SK-N-SH treated with all-trans-retinoic acid at 6 μM for 48 hours (cell line): ENCODE measurements at regions not wholly inside any gene's neighbourhood (a gene's known extent, or its start where the extent isn't known, plus 50 kb on each side); places are given as distances from the start of the nearest gene placed in this dataset.

ENCODE experiments used
- ARNTL ChIP-seq: fragments of 450-650 bp; formaldehyde crosslinking; IDR thresholded peaks from 2 replicates; pipeline ENCODE4 v1.5.0; 2020; ENCODE audit warnings: low read depth, mild to moderate bottlenecking, moderate library complexity, borderline replicate concordance
- GLIS3 ChIP-seq: fragments of 250-450 bp; sonication (Bioruptor Pico); IDR thresholded peaks from 2 replicates; pipeline ENCODE4 v1.5.0; 2020; ENCODE audit warnings: mild to moderate bottlenecking, moderate library complexity
- ISL1 ChIP-seq: fragments of 250-450 bp; sonication (Bioruptor Pico); IDR thresholded peaks from 2 replicates; pipeline ENCODE4 v2.1.2; 2022; ENCODE audit warnings: mild to moderate bottlenecking, moderate library complexity
- SNAI2 ChIP-seq: fragments of 250-450 bp; sonication (Bioruptor Pico); IDR thresholded peaks from 2 replicates; pipeline ENCODE4 v1.5.0; 2020; ENCODE audit warnings: mild to moderate bottlenecking, moderate library complexity
- ZC3H10 ChIP-seq: fragments of 250-450 bp; sonication (Bioruptor Pico); IDR thresholded peaks from 2 replicates; pipeline ENCODE4 v1.5.1; 2021; ENCODE audit warnings: mild to moderate bottlenecking, moderate library complexity
- ZNF565 ChIP-seq: fragments of 450-650 bp; formaldehyde crosslinking; conservative IDR thresholded peaks from 2 replicates; pipeline ENCODE4 v1.5.0; 2020; ENCODE audit warnings: low read depth, mild to moderate bottlenecking, moderate library complexity
- TF ChIP-seq, protein P1 (sequence below): fragments of 250-450 bp; sonication (Bioruptor Pico); IDR thresholded peaks from 2 replicates; pipeline ENCODE4 v1.8.0; 2020; ENCODE audit warnings: mild to moderate bottlenecking, moderate library complexity, borderline replicate concordance
- TF ChIP-seq, protein P2 (sequence below): fragments of 250-450 bp; sonication (Bioruptor Pico); IDR thresholded peaks from 2 replicates; pipeline ENCODE4 v1.5.1; 2020; ENCODE audit warnings: low read depth, mild to moderate bottlenecking, moderate library complexity
- TF ChIP-seq, protein P3 (sequence below): fragments of 250-450 bp; sonication (Bioruptor Pico); IDR thresholded peaks from 2 replicates; pipeline ENCODE4 v1.8.0; 2021; ENCODE audit warnings: low read depth, mild to moderate bottlenecking, moderate library complexity, borderline replicate concordance

DNA sequence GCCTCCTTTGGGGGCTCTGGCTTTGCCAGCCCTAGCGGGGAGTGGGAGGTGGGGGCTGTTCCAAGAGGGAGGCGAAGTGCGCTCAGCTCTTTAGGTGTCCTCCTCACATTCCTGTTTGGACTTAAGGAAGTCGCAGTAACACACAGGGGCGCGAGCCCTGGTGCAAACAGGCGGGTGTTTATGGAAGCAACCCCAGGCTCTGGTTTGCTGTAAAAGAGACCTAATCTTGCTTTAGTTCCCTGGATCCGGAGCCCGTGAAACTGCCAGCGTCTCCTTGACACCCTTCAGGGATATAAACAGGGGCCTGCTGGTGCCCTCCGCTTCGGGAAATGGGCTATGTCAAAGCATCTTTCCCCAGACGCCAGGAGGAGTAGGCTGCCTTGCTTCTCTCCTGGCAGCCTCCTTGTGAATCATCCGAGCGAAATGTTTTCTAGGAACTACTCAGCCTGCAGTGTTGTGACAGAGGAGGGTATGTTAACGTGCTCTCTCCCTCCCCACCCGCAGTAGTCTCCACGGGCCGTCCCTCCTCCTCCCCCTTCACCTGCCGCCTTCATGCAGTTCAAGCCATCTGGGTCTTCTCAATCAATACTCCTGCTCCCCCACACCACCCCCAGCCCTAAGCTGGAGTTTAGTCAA, 168.0 kb upstream of the LRFN2 start:
- TF ChIP-seq, protein P1, sequence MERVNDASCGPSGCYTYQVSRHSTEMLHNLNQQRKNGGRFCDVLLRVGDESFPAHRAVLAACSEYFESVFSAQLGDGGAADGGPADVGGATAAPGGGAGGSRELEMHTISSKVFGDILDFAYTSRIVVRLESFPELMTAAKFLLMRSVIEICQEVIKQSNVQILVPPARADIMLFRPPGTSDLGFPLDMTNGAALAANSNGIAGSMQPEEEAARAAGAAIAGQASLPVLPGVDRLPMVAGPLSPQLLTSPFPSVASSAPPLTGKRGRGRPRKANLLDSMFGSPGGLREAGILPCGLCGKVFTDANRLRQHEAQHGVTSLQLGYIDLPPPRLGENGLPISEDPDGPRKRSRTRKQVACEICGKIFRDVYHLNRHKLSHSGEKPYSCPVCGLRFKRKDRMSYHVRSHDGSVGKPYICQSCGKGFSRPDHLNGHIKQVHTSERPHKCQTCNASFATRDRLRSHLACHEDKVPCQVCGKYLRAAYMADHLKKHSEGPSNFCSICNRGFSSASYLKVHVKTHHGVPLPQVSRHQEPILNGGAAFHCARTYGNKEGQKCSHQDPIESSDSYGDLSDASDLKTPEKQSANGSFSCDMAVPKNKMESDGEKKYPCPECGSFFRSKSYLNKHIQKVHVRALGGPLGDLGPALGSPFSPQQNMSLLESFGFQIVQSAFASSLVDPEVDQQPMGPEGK (CRISPR knock-in tag): no peak
- TF ChIP-seq ZC3H10 (CRISPR knock-in tag) (no peak), GLIS3 (CRISPR knock-in tag) (no peak), ARNTL (CRISPR knock-in tag) (no peak), ZNF565 (no peak), ISL1 (no peak), SNAI2 (no peak)
- TF ChIP-seq, protein P2, sequence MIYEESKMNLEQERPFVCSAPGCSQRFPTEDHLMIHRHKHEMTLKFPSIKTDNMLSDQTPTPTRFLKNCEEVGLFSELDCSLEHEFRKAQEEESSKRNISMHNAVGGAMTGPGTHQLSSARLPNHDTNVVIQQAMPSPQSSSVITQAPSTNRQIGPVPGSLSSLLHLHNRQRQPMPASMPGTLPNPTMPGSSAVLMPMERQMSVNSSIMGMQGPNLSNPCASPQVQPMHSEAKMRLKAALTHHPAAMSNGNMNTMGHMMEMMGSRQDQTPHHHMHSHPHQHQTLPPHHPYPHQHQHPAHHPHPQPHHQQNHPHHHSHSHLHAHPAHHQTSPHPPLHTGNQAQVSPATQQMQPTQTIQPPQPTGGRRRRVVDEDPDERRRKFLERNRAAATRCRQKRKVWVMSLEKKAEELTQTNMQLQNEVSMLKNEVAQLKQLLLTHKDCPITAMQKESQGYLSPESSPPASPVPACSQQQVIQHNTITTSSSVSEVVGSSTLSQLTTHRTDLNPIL (CRISPR knock-in tag): no peak
- TF ChIP-seq, protein P3, sequence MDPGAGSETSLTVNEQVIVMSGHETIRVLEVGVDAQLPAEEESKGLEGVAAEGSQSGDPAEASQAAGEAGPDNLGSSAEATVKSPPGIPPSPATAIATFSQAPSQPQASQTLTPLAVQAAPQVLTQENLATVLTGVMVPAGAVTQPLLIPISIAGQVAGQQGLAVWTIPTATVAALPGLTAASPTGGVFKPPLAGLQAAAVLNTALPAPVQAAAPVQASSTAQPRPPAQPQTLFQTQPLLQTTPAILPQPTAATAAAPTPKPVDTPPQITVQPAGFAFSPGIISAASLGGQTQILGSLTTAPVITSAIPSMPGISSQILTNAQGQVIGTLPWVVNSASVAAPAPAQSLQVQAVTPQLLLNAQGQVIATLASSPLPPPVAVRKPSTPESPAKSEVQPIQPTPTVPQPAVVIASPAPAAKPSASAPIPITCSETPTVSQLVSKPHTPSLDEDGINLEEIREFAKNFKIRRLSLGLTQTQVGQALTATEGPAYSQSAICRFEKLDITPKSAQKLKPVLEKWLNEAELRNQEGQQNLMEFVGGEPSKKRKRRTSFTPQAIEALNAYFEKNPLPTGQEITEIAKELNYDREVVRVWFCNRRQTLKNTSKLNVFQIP (CRISPR knock-in tag): no peak
